Stimulated activated naive B cell treated with anti-CD40 and anti-IgM and Interleukin-4, amounts not matched to agents 10 μg/mL and 1 μg/mL and 100 μg/mL, for 72 hours (primary cell): ENCODE measurements at regions not wholly inside any gene's neighbourhood (a gene's known extent, or its start where the extent isn't known, plus 50 kb on each side); places are given as distances from the start of the nearest gene placed in this dataset.
"Not testable (repeated sequence)": the region's sequence is repeated elsewhere in the genome, so short reads cannot be mapped to it uniquely, and the experiment has no call there.

Experiments used
- ATAC-seq, 2 donors: fragments of 150-1000 bp; cut with Tn5 transposase; replicated peaks; 2 replicates each; pipeline ENCODE4 v1.10.0; 2021; ENCODE audit warnings: moderate library complexity in 1 of 2
- DNase-seq: peaks from one replicate; pipeline ENCODE4 v3.0.0; 2021
- H3K27ac Mint-ChIP-seq: one replicate; pipeline ENCODE4 v1.8.0; 2022; ENCODE audit warnings: mild to moderate bottlenecking, mixed read lengths
- H3K27me3 Mint-ChIP-seq, 2 donors: one replicate each; pipeline ENCODE4 v1.8.0; 2022; ENCODE audit warnings: mixed read lengths in 2 of 2
- H3K36me3 Mint-ChIP-seq, 2 donors: one replicate each; pipeline ENCODE4 v1.8.0; 2022; ENCODE audit warnings: mixed read lengths in 2 of 2, mild to moderate bottlenecking in 1 of 2
- H3K4me1 Mint-ChIP-seq, 2 donors: one replicate each; pipeline ENCODE4 v1.8.0; 2022; ENCODE audit warnings: mixed read lengths in 2 of 2, mild to moderate bottlenecking in 1 of 2
- H3K4me3 Mint-ChIP-seq, 2 donors: one replicate each; pipeline ENCODE4 v1.8.0; 2022; ENCODE audit warnings: mild to moderate bottlenecking in 2 of 2, mixed read lengths in 2 of 2, moderate library complexity in 1 of 2
- H3K9me3 Mint-ChIP-seq, 2 donors: one replicate each; pipeline ENCODE4 v1.8.0; 2022; ENCODE audit warnings: mixed read lengths in 2 of 2, mild to moderate bottlenecking in 1 of 2

GRCh38 chr5:112472614-112473013 lies 53.5 kb upstream of the EPB41L4A start:
- no peaks in the 10 kb centered on the region for H3K4me1 Mint-ChIP-seq
- no peak for DNase-seq
- H3K9me3 Mint-ChIP-seq = no peaks in the 10 kb centered on the region
- peaks cover 14 to 26% of the 10 kb centered on the region in 2 donors for H3K27me3 Mint-ChIP-seq
- H3K4me3 Mint-ChIP-seq = no peak overlapping the region
- H3K36me3 Mint-ChIP-seq = no peaks in the 10 kb centered on the region
- H3K27ac Mint-ChIP-seq = no peak overlapping the region
- no peak for ATAC-seq

GRCh38 chr5:112473989-112474388 lies 54.9 kb upstream of the EPB41L4A start:
- no peak overlapping the region for H3K4me3 Mint-ChIP-seq
- DNase-seq (no peak), ATAC-seq (no peak)
- no peaks in the 10 kb centered on the region for H3K9me3 Mint-ChIP-seq
- H3K27me3 Mint-ChIP-seq = peaks cover 14 to 36% of the 10 kb centered on the region in 2 donors
- no peaks in the 10 kb centered on the region for H3K4me1 Mint-ChIP-seq
- H3K36me3 Mint-ChIP-seq = no peaks in the 10 kb centered on the region
- no peak overlapping the region for H3K27ac Mint-ChIP-seq

GRCh38 chr5:112475747-112476365 lies 56.8 kb upstream of the EPB41L4A start:
- H3K4me1 Mint-ChIP-seq = no peaks in the 10 kb centered on the region
- H3K4me3 Mint-ChIP-seq = no peak overlapping the region
- H3K36me3 Mint-ChIP-seq = no peaks in the 10 kb centered on the region
- DNase-seq (no peak), ATAC-seq (no peak)
- no peaks in the 10 kb centered on the region for H3K9me3 Mint-ChIP-seq
- H3K27ac Mint-ChIP-seq = no peak overlapping the region
- H3K27me3 Mint-ChIP-seq = peaks cover 14 to 37% of the 10 kb centered on the region in 2 donors

DNA sequence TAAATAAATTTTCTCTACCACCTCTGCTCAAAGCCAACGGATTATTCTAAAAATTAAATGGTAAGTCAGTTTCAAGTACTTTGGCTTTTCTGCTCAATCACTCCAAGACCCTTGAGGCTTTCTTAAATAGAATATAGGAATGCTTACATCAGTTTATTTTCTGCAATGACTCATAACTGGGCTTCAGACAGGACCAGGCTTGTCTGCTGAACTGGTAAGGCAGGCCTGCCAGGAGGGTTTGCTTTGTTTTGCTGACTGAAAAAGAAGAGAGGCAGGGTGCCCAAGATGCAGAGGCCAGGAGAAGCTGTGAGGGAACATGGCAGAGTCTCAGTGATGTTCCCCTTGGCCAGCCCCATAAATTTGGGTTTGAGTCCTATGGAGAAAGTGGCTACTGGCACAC lies 60.3 kb upstream of the EPB41L4A start:
- DNase-seq (no peak), ATAC-seq (no peak)
- Mint-ChIP-seq H3K9me3 (peaks cover 5 to 11% of the 10 kb centered on the region in 2 donors), H3K27ac (no peak overlapping the region), H3K36me3 (peaks cover 1 to 11% of the 10 kb centered on the region in 2 donors), H3K4me3 (no peak overlapping the region), H3K27me3 (peaks cover 13 to 26% of the 10 kb centered on the region in 2 donors), H3K4me1 (no peaks in the 10 kb centered on the region)

- peaks cover 1 to 13% of the 10 kb centered on the region in 2 donors for H3K36me3 Mint-ChIP-seq
- no peak overlapping the region for H3K4me3 Mint-ChIP-seq
- no peaks in the 10 kb centered on the region for H3K4me1 Mint-ChIP-seq
- peaks cover 15 to 28% of the 10 kb centered on the region in 2 donors for H3K27me3 Mint-ChIP-seq
- ATAC-seq (no peak), DNase-seq (no peak)
- H3K9me3 Mint-ChIP-seq = peaks cover 5 to 11% of the 10 kb centered on the region in 2 donors
- no peak overlapping the region for H3K27ac Mint-ChIP-seq
Measured at GRCh38 chr5:112480501-112480900, 61.4 kb upstream of the EPB41L4A start.

- ATAC-seq (no peak), DNase-seq (no peak)
- peaks cover 1 to 13% of the 10 kb centered on the region in 2 donors for H3K36me3 Mint-ChIP-seq
- no peaks in the 10 kb centered on the region for H3K4me1 Mint-ChIP-seq
- no peak overlapping the region for H3K4me3 Mint-ChIP-seq
- no peak overlapping the region for H3K27ac Mint-ChIP-seq
- peaks cover 15 to 21% of the 10 kb centered on the region in 2 donors for H3K27me3 Mint-ChIP-seq
- H3K9me3 Mint-ChIP-seq = peaks cover 7 to 11% of the 10 kb centered on the region in 2 donors
Measured at GRCh38 chr5:112483704-112484103, 64.6 kb upstream of the EPB41L4A start.

- H3K36me3 Mint-ChIP-seq = peaks cover 1 to 13% of the 10 kb centered on the region in 2 donors
- no peaks in the 10 kb centered on the region for H3K4me1 Mint-ChIP-seq
- H3K9me3 Mint-ChIP-seq = peaks cover 7 to 11% of the 10 kb centered on the region in 2 donors
- DNase-seq (no peak), ATAC-seq (no peak)
- H3K4me3 Mint-ChIP-seq = no peak overlapping the region
- H3K27ac Mint-ChIP-seq = no peak overlapping the region
- peaks cover 15 to 17% of the 10 kb centered on the region in 2 donors for H3K27me3 Mint-ChIP-seq
Measured at GRCh38 chr5:112485934-112486355, 66.9 kb upstream of the EPB41L4A start.

GRCh38 chr5:112491257-112491656 lies 72.2 kb upstream of the EPB41L4A start:
- H3K27ac Mint-ChIP-seq = no peak overlapping the region
- H3K27me3 Mint-ChIP-seq = peaks cover 0 to 4% of the 10 kb centered on the region in 2 donors
- no peaks in the 10 kb centered on the region for H3K4me1 Mint-ChIP-seq
- ATAC-seq = no peak
- no peaks in the 10 kb centered on the region for H3K36me3 Mint-ChIP-seq
- no peak overlapping the region for H3K4me3 Mint-ChIP-seq
- peaks cover 0 to 2% of the 10 kb centered on the region in 2 donors for H3K9me3 Mint-ChIP-seq
- DNase-seq = no peak

GRCh38 chr5:112492291-112492690 lies 73.2 kb upstream of the EPB41L4A start:
- H3K9me3 Mint-ChIP-seq = peaks cover 0 to 2% of the 10 kb centered on the region in 2 donors
- no peak overlapping the region for H3K4me3 Mint-ChIP-seq
- peaks cover 0 to 4% of the 10 kb centered on the region in 2 donors for H3K27me3 Mint-ChIP-seq
- peak; percentile 96 to 100 for ATAC-seq
- no peaks in the 10 kb centered on the region for H3K4me1 Mint-ChIP-seq
- no peaks in the 10 kb centered on the region for H3K36me3 Mint-ChIP-seq
- H3K27ac Mint-ChIP-seq = no peak overlapping the region
- peak; percentile 41 for DNase-seq

GRCh38 chr5:112503749-112504501 lies 84.8 kb upstream of the EPB41L4A start:
- H3K4me1 Mint-ChIP-seq, H3K4me3 Mint-ChIP-seq, ATAC-seq, DNase-seq, H3K27ac Mint-ChIP-seq: not testable (repeated sequence)
- Mint-ChIP-seq H3K27me3 (peaks cover 25 to 42% of the 10 kb centered on the region in 2 donors), H3K9me3 (peaks cover 9 to 17% of the 10 kb centered on the region in 2 donors), H3K36me3 (peaks cover 9 to 18% of the 10 kb centered on the region in 2 donors)

DNA sequence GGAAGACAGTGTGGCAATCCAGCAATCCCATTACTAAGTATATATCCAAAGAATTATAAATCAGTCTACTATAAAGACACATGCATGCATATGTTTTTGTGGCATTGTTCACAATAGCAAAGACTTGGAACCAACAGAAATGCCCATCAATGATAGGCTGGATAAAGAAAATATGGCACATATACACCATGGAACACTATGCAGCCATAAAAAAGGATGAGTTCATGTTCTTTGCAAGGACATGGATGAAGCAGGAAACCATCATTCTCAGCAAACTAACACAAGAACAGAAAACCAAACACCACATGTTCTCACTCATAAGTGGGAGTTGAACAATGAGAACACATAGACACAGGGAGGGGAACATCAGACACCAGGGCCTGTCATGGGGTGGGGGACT lies 90.0 kb upstream of the EPB41L4A start:
- Mint-ChIP-seq H3K27me3 (peaks cover 20 to 32% of the 10 kb centered on the region in 2 donors), H3K9me3 (peaks cover 14 to 23% of the 10 kb centered on the region in 2 donors), H3K36me3 (peaks cover 10 to 21% of the 10 kb centered on the region in 2 donors)
- not testable (repeated sequence) for H3K4me3 Mint-ChIP-seq, H3K27ac Mint-ChIP-seq, H3K4me1 Mint-ChIP-seq, ATAC-seq, DNase-seq

GRCh38 chr5:112511920-112512319 lies 92.8 kb upstream of the EPB41L4A start:
- H3K4me1 Mint-ChIP-seq = no peaks in the 10 kb centered on the region
- peaks cover 1 to 3% of the 10 kb centered on the region in 2 donors for H3K36me3 Mint-ChIP-seq
- ATAC-seq (no peak), DNase-seq (no peak)
- no peak overlapping the region for H3K27ac Mint-ChIP-seq
- peaks cover 0 to 9% of the 10 kb centered on the region in 2 donors for H3K27me3 Mint-ChIP-seq
- no peak overlapping the region for H3K4me3 Mint-ChIP-seq
- H3K9me3 Mint-ChIP-seq = peaks cover 5 to 7% of the 10 kb centered on the region in 2 donors

DNA sequence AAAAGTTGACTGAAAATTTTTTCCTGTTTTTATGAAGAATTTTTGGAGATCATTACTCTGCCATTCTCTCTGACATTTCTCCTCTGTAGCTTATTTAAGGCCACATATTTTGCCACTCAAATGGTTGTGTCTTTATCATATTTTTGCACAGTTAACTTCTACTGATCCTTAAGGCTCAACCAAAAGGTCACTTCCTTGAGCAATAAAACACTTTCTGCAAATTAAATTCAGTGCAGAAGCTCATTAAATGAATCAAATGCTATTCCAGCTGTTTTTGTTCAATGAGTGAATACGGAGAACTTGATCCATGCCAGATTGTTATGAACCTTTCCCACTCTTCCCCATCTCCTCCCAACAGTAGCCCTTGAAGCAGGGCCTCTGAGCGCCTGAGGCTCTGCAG lies 93.8 kb upstream of the EPB41L4A start:
- H3K36me3 Mint-ChIP-seq = peaks cover 1 to 3% of the 10 kb centered on the region in 2 donors
- H3K27ac Mint-ChIP-seq = no peak overlapping the region
- ATAC-seq = no peak
- peaks cover 0 to under 1% of the 10 kb centered on the region in 2 donors for H3K27me3 Mint-ChIP-seq
- H3K9me3 Mint-ChIP-seq = peaks cover 6 to 8% of the 10 kb centered on the region in 2 donors
- DNase-seq = no peak
- H3K4me1 Mint-ChIP-seq = no peaks in the 10 kb centered on the region
- no peak overlapping the region for H3K4me3 Mint-ChIP-seq

DNA sequence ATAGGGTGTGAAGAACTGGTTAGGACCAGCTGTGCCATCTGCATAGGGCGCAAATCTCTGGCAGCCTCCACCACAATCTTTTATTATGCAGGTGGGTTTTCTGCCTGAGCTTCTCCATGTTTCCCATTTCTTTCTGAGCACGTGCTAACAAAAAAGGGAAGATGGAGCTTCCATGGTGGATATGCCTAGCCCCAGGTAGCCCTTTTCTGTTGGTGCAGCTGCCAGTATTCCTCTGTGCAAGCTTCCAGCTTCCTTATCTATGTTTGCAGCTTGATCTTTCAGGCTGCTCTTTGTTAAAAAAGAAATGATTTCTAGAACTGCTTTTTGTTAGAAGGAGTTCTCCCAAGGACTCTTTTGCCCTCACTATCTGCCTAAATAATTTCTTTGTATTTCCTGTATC lies 95.0 kb upstream of the EPB41L4A start:
- DNase-seq = no peak
- no peak overlapping the region for H3K4me3 Mint-ChIP-seq
- no peaks in the 10 kb centered on the region for H3K27me3 Mint-ChIP-seq
- peaks cover 13 to 17% of the 10 kb centered on the region in 2 donors for H3K9me3 Mint-ChIP-seq
- no peak overlapping the region for H3K27ac Mint-ChIP-seq
- ATAC-seq = no peak
- peaks cover 3 to 12% of the 10 kb centered on the region in 2 donors for H3K36me3 Mint-ChIP-seq
- peaks cover under 1 to 12% of the 10 kb centered on the region in 2 donors for H3K4me1 Mint-ChIP-seq

GRCh38 chr5:112520474-112520873 lies 101.4 kb upstream of the EPB41L4A start:
- peak overlapping the region; percentile 90 for H3K27ac Mint-ChIP-seq
- H3K27me3 Mint-ChIP-seq, ATAC-seq, DNase-seq: not testable (repeated sequence)
- H3K36me3 Mint-ChIP-seq = peaks cover 28 to 40% of the 10 kb centered on the region in 2 donors
- H3K9me3 Mint-ChIP-seq = peaks cover 25 to 31% of the 10 kb centered on the region in 2 donors
- peak overlapping the region; percentile 66 to 80 for H3K4me3 Mint-ChIP-seq
- H3K4me1 Mint-ChIP-seq = peaks cover 50 to 75% of the 10 kb centered on the region in 2 donors
